HS-27A (cell line): ENCODE measurements at regions not wholly inside any gene's neighbourhood (a gene's known extent, or its start where the extent isn't known, plus 50 kb on each side); places are given as distances from the start of the nearest gene placed in this dataset.
A peak's percentile ranks its signal among the peaks of the same experiment; 100 is the strongest.

ENCODE experiments used
- DNase-seq: peaks from one replicate; pipeline ENCODE4 v3.0.0-alpha.2; 2012; ENCODE audit warnings: low read depth, missing footprints

- DNase-seq: no peak
Measured at GRCh38 chr17:14813649-14814370, 451.3 kb downstream of the PMP22 start.

- no peak for DNase-seq
Measured at GRCh38 chr17:14808425-14808824, 456.7 kb downstream of the PMP22 start.

GRCh38 chr17:14805348-14805747 is 459.8 kb downstream of the PMP22 start:
- peak; percentile 23 for DNase-seq

- DNase-seq: no peak
Measured at GRCh38 chr17:14803826-14804225, 461.3 kb downstream of the PMP22 start.

GRCh38 chr17:14797801-14798200 is 467.3 kb downstream of the PMP22 start:
- no peak for DNase-seq

- DNase-seq: no peak
Measured at GRCh38 chr17:14797021-14797420, 468.1 kb downstream of the PMP22 start.

- DNase-seq: no peak
Measured at GRCh38 chr17:14794961-14795360, 470.2 kb downstream of the PMP22 start.

GRCh38 chr17:14793237-14793636 is 471.9 kb downstream of the PMP22 start:
- DNase-seq: no peak

- DNase-seq: no peak
Measured at GRCh38 chr17:14792746-14793145, 472.4 kb downstream of the PMP22 start.

GRCh38 chr17:14791221-14791620 is 473.9 kb downstream of the PMP22 start:
- no peak for DNase-seq

- no peak for DNase-seq
Measured at GRCh38 chr17:14790521-14790920, 474.6 kb downstream of the PMP22 start.

- DNase-seq: no peak
Measured at GRCh38 chr17:14784997-14785696, 480.0 kb downstream of the PMP22 start.

GRCh38 chr17:14781123-14781522 is 480.2 kb downstream of the HS3ST3B1 start:
- DNase-seq: no peak

- DNase-seq: no peak
Measured at GRCh38 chr17:14780097-14780651, 479.3 kb downstream of the HS3ST3B1 start.

- DNase-seq: no peak
Measured at GRCh38 chr17:14779241-14779640, 478.4 kb downstream of the HS3ST3B1 start.

- DNase-seq: no peak
Measured at GRCh38 chr17:14777291-14777690, 476.4 kb downstream of the HS3ST3B1 start.

- DNase-seq: no peak
Measured at GRCh38 chr17:14776791-14777190, 475.9 kb downstream of the HS3ST3B1 start.

- peak; percentile 74 for DNase-seq
Measured at GRCh38 chr17:14775731-14776492, 475.0 kb downstream of the HS3ST3B1 start.

GRCh38 chr17:14774774-14775173 is 473.9 kb downstream of the HS3ST3B1 start:
- no peak for DNase-seq

- DNase-seq: no peak
Measured at GRCh38 chr17:14772776-14773175, 471.9 kb downstream of the HS3ST3B1 start.

GRCh38 chr17:14771543-14771942 is 470.7 kb downstream of the HS3ST3B1 start:
- DNase-seq: no peak

GRCh38 chr17:14768923-14769322 is 468.0 kb downstream of the HS3ST3B1 start:
- no peak for DNase-seq
